SU-DHL-6 (cell line): ENCODE measurements at regions not wholly inside any gene's neighbourhood (a gene's known extent, or its start where the extent isn't known, plus 50 kb on each side); places are given as distances from the start of the nearest gene placed in this dataset.

Experiments
- EZH2phosphoT487 ChIP-seq: fragments of 200-600 bp; sonication (generic), shearing (Covaris generic); conservative IDR thresholded peaks from 2 replicates; pipeline ENCODE4 v1.6.1; 2018; ENCODE audit warnings: mild to moderate bottlenecking, antibody characterized with exemption, low read length, moderate library complexity, mixed read lengths
- TF ChIP-seq, protein P1 (sequence below): fragments of 200-600 bp; sonication (generic); IDR thresholded peaks from one replicate; pipeline ENCODE4 v1.5.1; 2017; ENCODE audit warnings: antibody characterized with exemption, mild to moderate bottlenecking, low read length, moderate library complexity; ENCODE audit not compliant: insufficient read depth, poor library complexity, severe bottlenecking

DNA sequence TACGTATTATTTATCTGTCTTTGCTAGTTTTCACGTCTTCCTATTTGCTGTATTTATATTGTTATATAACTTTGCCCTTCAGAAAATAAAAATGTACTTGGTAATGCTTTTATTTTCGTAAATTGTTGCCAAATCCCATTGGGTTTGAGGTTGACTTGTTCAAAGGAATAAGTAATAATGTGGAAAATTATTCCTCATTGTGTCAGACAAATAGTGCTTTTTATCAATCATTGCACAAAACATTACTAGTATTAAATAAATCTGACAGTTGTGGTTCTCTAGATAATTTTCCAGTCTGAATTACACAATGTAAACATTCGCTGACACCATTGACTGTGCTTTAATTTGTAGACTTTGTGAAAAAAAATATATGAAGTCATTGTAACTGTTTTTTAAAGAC is 798.3 kb upstream of the TMEFF2 start:
- TF ChIP-seq, protein P1, sequence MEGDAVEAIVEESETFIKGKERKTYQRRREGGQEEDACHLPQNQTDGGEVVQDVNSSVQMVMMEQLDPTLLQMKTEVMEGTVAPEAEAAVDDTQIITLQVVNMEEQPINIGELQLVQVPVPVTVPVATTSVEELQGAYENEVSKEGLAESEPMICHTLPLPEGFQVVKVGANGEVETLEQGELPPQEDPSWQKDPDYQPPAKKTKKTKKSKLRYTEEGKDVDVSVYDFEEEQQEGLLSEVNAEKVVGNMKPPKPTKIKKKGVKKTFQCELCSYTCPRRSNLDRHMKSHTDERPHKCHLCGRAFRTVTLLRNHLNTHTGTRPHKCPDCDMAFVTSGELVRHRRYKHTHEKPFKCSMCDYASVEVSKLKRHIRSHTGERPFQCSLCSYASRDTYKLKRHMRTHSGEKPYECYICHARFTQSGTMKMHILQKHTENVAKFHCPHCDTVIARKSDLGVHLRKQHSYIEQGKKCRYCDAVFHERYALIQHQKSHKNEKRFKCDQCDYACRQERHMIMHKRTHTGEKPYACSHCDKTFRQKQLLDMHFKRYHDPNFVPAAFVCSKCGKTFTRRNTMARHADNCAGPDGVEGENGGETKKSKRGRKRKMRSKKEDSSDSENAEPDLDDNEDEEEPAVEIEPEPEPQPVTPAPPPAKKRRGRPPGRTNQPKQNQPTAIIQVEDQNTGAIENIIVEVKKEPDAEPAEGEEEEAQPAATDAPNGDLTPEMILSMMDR = no peak
- no peak for TF ChIP-seq EZH2phosphoT487
